ENCODE measurements at regions not wholly inside any gene's neighbourhood (a gene's known extent, or its start where the extent isn't known, plus 50 kb on each side); places are given as distances from the start of the nearest gene placed in this dataset.

DNA sequence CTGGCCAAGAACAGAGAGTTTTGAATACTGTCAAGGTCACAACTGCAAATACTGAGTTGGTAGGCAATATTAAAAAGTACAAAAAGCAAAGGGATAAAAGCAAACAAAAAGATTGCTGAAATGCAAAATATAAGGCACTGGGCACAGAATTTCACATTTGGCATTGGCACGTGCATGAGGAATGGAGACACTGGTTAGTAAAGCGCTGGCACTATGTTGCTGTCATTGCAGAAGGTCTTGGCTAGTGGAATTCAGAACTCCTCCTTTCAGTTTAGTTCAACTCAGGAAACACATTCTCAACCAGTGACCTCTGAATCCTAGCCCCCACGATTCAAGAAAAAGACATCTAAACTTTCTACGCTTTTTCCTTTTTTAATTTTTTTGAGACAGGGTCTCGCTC, 111.8 kb upstream of the PSMD7 start:
- Histone ChIP-seq H3K4me1 (no peaks in the 10 kb centered on the region), H3K27ac (no peak overlapping the region), H3K4me3 (no peak overlapping the region), H3K27me3 (no peaks in the 10 kb centered on the region), H3K9me3 (peaks cover 0 to 5% (median 2%) of the 10 kb centered on the region in 4 donors), H3K36me3 (no peaks in the 10 kb centered on the region)
- no peak for ATAC-seq (ENCODE audit: low FRiP score in 2 of 2)
- WGBS, 2 donors = 83 to 87% methylated on average over 5 of the region's 5 CpGs
- no peak for DNase-seq
- TF ChIP-seq, protein P1, sequence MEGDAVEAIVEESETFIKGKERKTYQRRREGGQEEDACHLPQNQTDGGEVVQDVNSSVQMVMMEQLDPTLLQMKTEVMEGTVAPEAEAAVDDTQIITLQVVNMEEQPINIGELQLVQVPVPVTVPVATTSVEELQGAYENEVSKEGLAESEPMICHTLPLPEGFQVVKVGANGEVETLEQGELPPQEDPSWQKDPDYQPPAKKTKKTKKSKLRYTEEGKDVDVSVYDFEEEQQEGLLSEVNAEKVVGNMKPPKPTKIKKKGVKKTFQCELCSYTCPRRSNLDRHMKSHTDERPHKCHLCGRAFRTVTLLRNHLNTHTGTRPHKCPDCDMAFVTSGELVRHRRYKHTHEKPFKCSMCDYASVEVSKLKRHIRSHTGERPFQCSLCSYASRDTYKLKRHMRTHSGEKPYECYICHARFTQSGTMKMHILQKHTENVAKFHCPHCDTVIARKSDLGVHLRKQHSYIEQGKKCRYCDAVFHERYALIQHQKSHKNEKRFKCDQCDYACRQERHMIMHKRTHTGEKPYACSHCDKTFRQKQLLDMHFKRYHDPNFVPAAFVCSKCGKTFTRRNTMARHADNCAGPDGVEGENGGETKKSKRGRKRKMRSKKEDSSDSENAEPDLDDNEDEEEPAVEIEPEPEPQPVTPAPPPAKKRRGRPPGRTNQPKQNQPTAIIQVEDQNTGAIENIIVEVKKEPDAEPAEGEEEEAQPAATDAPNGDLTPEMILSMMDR (IDR thresholded peaks at IDR 0.05) = no peak
- no peak for TF ChIP-seq POLR2AphosphoS5 (IDR thresholded peaks at IDR 0.05)
- TF ChIP-seq POLR2A (IDR thresholded peaks at IDR 0.05) = no peak

GRCh38 chr16:74183601-74184360, 112.8 kb upstream of the PSMD7 start:
- no peak overlapping the region for H3K27ac ChIP-seq
- no peak overlapping the region for H3K4me3 ChIP-seq
- 84 to 91% methylated on average over 4 of the region's 4 CpGs for WGBS, 2 donors
- no peak for ATAC-seq (ENCODE audit: low FRiP score in 2 of 2)
- H3K9me3 ChIP-seq = peaks cover 0 to 5% (median 2%) of the 10 kb centered on the region in 4 donors
- no peaks in the 10 kb centered on the region for H3K27me3 ChIP-seq
- no peaks in the 10 kb centered on the region for H3K36me3 ChIP-seq
- TF ChIP-seq EP300 (IDR thresholded peaks at IDR 0.05) (no peak), POLR2A (IDR thresholded peaks at IDR 0.05) (no peak), POLR2AphosphoS5 (IDR thresholded peaks at IDR 0.05) (no peak)
- TF ChIP-seq, protein P1 (IDR thresholded peaks at IDR 0.05) = no peak
- no peak for DNase-seq
- no peaks in the 10 kb centered on the region for H3K4me1 ChIP-seq

DNA sequence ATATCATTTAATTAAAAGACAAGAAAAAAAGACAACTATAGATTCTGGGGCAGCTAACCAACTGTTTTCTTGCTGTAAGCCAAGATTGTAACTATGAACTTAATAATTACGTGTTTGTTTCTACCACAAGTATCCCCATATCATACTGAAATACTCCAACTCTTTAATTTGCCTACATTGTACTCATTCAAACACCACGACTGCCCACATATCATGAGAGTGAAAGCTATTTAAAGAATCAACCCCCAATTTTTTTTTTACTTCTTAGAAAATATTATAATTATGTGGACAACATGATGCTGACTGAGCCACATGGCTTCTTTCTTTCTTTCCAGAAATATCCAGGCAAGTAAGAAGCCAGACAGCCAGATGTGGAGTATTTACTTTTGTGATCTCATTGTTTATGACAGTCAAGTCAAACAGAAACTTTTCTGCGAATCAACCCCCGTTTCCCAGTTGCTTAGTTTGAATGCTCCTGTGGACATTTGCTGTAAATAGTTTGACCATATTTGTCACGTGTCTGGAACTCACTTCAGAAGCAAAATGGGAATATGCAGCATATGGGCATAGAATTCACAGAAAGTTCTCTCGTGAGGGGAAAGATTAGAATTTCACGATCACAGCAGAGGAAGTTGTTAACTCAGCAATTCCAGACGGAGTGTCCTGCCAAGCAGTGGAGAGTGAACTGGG, 126.8 kb upstream of the PSMD7 start:
- DNase-seq (no peak), ATAC-seq (ENCODE audit: low FRiP score in 2 of 2) (peak in 1 of 2 donors; percentile 53)
- TF ChIP-seq POLR2AphosphoS5 (IDR thresholded peaks at IDR 0.05) (no peak), EP300 (IDR thresholded peaks at IDR 0.05) (no peak), POLR2A (IDR thresholded peaks at IDR 0.05) (no peak)
- TF ChIP-seq, protein P1 (IDR thresholded peaks at IDR 0.05) = no peak
- H3K27me3 ChIP-seq = no peaks in the 10 kb centered on the region
- 25 to 30% methylated on average over 8 of the region's 8 CpGs for WGBS, 2 donors
- H3K4me1 ChIP-seq = no peaks in the 10 kb centered on the region
- H3K27ac ChIP-seq = no peak overlapping the region
- H3K36me3 ChIP-seq = no peaks in the 10 kb centered on the region
- peak overlapping the region in 1 of 4 donors; percentile 16 for H3K4me3 ChIP-seq
- no peaks in the 10 kb centered on the region for H3K9me3 ChIP-seq

- DNase-seq (no peak), ATAC-seq (ENCODE audit: low FRiP score in 2 of 2) (no peak)
- H3K9me3 ChIP-seq = no peaks in the 10 kb centered on the region
- 82% methylated on average over 3 of the region's 3 CpGs for WGBS, 2 donors
- no peaks in the 10 kb centered on the region for H3K36me3 ChIP-seq
- H3K27me3 ChIP-seq = no peaks in the 10 kb centered on the region
- H3K27ac ChIP-seq = no peak overlapping the region
- H3K4me1 ChIP-seq = no peaks in the 10 kb centered on the region
- H3K4me3 ChIP-seq = no peak overlapping the region
- TF ChIP-seq, protein P1 (IDR thresholded peaks at IDR 0.05) = no peak
- TF ChIP-seq EP300 (IDR thresholded peaks at IDR 0.05) (no peak), POLR2AphosphoS5 (IDR thresholded peaks at IDR 0.05) (no peak), POLR2A (IDR thresholded peaks at IDR 0.05) (no peak)
Measured at GRCh38 chr16:74169066-74169465, 127.5 kb upstream of the PSMD7 start.

Data from upper lobe of left lung (tissue), 6 donors.